ENCODE measurements at regions not wholly inside any gene's neighbourhood (a gene's known extent, or its start where the extent isn't known, plus 50 kb on each side); places are given as distances from the start of the nearest gene placed in this dataset.

DNA sequence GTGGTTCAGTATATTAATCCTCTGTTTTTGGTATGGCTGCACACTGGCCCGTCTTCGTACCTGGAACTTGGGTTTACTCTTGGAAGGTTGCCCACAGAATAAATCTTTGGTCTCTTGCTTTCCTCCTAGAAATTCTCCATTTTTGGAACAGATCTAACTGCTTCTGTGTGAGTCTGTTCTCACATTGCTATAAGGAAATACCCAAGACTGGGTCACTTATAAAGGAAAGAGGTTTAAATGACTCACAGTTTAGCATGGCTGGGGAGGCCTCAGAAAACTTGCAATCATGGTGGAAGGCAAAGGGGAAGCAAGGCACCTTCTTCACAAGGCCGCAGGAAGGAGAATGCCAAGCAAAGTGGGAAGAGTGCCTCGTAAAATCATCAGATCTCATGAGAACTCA, 407.8 kb upstream of the PDE3A start:
- TF ChIP-seq, protein P1, sequence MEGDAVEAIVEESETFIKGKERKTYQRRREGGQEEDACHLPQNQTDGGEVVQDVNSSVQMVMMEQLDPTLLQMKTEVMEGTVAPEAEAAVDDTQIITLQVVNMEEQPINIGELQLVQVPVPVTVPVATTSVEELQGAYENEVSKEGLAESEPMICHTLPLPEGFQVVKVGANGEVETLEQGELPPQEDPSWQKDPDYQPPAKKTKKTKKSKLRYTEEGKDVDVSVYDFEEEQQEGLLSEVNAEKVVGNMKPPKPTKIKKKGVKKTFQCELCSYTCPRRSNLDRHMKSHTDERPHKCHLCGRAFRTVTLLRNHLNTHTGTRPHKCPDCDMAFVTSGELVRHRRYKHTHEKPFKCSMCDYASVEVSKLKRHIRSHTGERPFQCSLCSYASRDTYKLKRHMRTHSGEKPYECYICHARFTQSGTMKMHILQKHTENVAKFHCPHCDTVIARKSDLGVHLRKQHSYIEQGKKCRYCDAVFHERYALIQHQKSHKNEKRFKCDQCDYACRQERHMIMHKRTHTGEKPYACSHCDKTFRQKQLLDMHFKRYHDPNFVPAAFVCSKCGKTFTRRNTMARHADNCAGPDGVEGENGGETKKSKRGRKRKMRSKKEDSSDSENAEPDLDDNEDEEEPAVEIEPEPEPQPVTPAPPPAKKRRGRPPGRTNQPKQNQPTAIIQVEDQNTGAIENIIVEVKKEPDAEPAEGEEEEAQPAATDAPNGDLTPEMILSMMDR (conservative IDR thresholded peaks at IDR 0.05 in 1 of 2, IDR thresholded peaks at IDR 0.05 in 1 of 2; ENCODE audit: low read depth in 1 of 2, low read length in 2 of 2): no peak
- no peak for TF ChIP-seq EZH2 (IDR thresholded peaks at IDR 0.05; ENCODE audit: low read length, missing control alignments)

Data from fibroblast of lung (primary cell).